ENCODE measurements at regions not wholly inside any gene's neighbourhood (a gene's known extent, or its start where the extent isn't known, plus 50 kb on each side); places are given as distances from the start of the nearest gene placed in this dataset.

DNA sequence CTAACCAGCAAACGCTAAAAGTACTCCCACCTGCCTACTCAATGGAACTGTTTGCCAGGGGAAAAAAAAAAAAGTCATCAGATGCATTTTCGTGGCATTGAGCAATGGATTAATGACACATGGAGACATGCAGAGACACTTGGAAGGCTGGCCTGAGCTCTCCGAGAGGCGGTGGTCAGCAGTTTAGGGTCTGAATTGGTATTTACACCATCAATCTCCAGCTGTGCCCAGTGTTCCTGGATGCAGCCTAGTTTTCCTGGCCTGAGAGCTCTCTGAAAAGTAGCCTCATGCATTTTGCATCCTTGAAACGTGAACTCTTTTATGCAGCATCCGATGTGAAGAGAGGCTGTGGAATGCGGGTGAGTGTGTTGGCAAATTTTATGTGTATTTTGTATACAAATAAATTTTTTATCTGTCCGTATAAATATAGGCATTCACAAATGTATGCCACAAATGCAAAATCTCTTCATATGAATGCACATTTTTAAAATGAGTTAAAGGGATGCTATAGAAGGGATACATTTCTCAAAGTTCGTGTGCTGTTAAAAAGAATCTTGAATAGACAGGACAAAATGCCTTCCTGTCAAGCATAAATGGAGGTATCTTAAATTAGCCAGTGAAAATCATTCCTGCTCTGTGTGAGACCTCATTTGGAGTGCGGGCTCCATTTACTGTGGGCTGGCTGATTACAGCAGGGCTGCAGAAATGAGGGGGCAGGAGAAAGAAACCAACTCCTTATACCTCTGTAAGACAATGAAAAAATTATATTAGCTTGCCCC lies 137.7 kb upstream of the PFKP start:
- H3K27ac Mint-ChIP-seq = no peak overlapping the region

DNA sequence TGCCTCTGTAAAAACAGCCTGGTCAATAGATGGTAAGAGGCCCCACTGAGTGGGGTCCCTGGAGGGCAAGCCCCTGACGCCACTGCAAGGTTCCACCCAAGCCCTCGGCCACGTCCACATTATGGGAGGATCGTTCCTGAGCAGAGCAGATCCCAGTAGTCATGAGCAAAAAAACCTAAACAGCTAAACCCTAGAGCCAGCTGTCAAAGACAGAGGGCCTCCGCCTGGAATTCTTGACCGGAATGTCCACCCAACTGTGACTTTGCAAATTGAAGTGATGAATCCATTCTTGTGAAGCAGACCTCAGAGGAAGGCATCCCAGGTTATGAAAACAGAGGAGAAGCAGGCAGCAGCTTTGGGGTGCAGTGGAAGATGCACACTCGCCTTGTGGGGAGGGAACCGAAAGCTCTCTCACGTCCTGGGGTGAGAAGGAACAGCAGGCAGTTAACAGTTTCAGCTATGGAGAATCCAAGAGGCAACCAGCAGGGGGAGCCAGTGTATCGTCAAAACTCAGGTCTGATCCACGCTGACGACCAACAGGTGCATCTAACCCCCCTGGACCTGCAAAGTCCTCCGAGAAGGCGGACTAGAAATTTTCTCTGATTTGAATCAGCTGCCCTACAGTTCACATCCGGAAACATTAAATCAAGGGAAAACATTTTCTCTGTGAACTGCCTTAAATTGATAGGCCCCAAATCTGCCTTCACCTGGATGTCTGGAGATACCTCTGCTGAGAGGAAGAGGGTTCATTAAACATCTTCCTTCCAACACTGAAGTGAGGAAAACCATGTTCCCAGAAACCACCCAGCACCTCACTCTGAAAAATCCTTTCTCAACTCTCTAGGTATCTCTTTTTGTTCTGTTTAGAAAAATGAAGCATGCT lies 139.1 kb upstream of the PFKP start:
- H3K27ac Mint-ChIP-seq = no peak overlapping the region
- peak; percentile 80 for ATAC-seq (replicated peaks)
- H3K4me1 Mint-ChIP-seq = no peaks in the 10 kb centered on the region
- H3K27me3 Mint-ChIP-seq = peaks cover 28% of the 10 kb centered on the region
- H3K4me3 Mint-ChIP-seq = no peak overlapping the region
- H3K36me3 Mint-ChIP-seq (ENCODE audit: low read depth) = no peaks in the 10 kb centered on the region
- no peaks in the 10 kb centered on the region for H3K9me3 Mint-ChIP-seq

More for the DNA sequence above, 137.7 kb upstream of the PFKP start:
- H3K36me3 Mint-ChIP-seq (ENCODE audit: low read depth) = no peaks in the 10 kb centered on the region
- no peaks in the 10 kb centered on the region for H3K9me3 Mint-ChIP-seq
- no peak for ATAC-seq (replicated peaks)
- H3K27me3 Mint-ChIP-seq = peaks cover 30% of the 10 kb centered on the region
- no peak overlapping the region for H3K4me3 Mint-ChIP-seq
- no peaks in the 10 kb centered on the region for H3K4me1 Mint-ChIP-seq

- no peaks in the 10 kb centered on the region for H3K9me3 Mint-ChIP-seq
- H3K27me3 Mint-ChIP-seq = peaks cover 29% of the 10 kb centered on the region
- H3K4me1 Mint-ChIP-seq = no peaks in the 10 kb centered on the region
- H3K36me3 Mint-ChIP-seq (ENCODE audit: low read depth) = no peaks in the 10 kb centered on the region
- no peak overlapping the region for H3K27ac Mint-ChIP-seq
- no peak for ATAC-seq (replicated peaks)
- no peak overlapping the region for H3K4me3 Mint-ChIP-seq
Measured at GRCh38 chr10:2926918-2927660, 140.3 kb upstream of the PFKP start.

DNA sequence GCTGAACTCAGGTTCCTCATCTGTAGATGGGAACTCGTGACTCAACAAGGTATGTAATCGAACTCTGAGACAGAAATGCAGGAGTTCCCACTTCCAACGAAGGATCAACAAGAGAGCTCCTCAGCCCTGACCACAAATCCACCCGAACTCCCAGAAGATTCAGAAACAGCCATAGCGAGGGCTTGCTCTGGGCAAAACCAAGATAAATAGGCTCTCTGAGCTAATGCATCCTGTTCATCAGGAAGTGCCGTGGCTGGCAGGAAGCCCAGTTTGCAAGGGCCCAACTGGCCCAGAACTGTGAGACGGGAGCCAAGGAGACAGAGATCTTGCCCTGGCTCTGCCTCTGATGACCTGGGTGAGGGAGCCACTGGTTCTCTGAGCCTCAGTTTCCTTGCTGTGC lies 141.7 kb upstream of the PFKP start:
- ATAC-seq (replicated peaks) = no peak
- no peak overlapping the region for H3K4me3 Mint-ChIP-seq
- no peak overlapping the region for H3K27ac Mint-ChIP-seq
- H3K4me1 Mint-ChIP-seq = no peaks in the 10 kb centered on the region
- H3K9me3 Mint-ChIP-seq = no peaks in the 10 kb centered on the region
- no peaks in the 10 kb centered on the region for H3K36me3 Mint-ChIP-seq (ENCODE audit: low read depth)
- peaks cover 36% of the 10 kb centered on the region for H3K27me3 Mint-ChIP-seq

DNA sequence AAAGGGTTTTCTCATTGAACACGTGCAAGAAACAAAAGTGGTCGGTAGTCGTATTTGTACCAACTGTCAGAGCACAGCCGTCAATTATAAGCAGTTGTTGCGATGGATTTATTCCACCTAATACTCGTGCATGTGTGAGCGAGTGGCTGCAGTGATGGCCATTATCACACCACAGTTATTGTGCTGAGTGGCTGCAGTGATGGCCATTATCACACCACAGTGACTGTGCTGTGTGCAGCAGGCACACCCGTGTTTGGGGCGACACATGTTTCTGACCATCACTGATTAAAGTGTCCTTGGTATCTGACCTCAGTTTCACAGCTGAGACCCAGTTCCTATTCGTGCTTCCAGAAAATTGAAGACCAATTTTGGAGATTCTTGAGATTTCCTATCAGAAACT lies 142.9 kb upstream of the PFKP start:
- no peak for ATAC-seq (replicated peaks)
- Mint-ChIP-seq H3K36me3 (ENCODE audit: low read depth) (no peaks in the 10 kb centered on the region), H3K27me3 (peaks cover 36% of the 10 kb centered on the region), H3K27ac (no peak overlapping the region), H3K4me3 (no peak overlapping the region), H3K4me1 (no peaks in the 10 kb centered on the region), H3K9me3 (no peaks in the 10 kb centered on the region)

DNA sequence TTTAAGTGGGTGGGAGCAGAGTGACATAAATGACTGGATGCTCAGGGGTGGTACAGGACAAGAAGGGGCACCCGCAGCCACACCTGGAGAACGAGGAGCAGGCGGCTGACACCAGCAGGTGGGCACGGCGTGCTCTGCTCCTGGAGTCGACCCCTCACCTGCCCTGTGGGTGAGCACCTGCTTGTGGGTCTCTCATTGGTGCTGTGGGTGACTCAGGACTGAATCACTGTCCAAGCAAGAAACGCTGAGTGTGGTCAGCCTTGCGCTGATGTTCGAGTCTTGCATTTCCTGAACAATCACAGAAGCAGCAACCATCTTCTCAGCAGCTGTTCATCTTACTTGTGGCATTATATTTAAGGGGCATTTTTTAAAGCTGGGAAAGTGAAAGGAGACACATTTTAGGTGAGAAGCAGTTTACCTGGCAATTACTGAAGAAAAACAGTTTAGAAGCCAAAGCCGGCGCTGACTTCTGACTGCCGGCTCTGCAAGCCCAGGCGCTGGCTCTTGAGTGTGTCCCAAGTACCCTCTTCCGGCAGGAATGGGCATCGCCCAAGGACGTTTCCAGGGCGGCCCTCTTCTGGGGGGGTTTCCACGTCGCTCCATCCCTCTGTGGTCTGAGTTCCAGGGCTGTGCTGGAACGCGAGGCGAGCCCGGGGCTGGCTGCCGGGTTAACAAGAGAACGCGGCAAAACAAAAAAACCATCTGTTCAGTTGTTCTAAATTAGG lies 145.2 kb upstream of the PFKP start:
- Mint-ChIP-seq H3K27me3 (peaks cover 34% of the 10 kb centered on the region), H3K4me1 (no peaks in the 10 kb centered on the region), H3K4me3 (no peak overlapping the region), H3K36me3 (ENCODE audit: low read depth) (no peaks in the 10 kb centered on the region), H3K27ac (no peak overlapping the region), H3K9me3 (no peaks in the 10 kb centered on the region)
- ATAC-seq (replicated peaks) = no peak

- H3K27ac Mint-ChIP-seq = no peak overlapping the region
- no peaks in the 10 kb centered on the region for H3K4me1 Mint-ChIP-seq
- H3K4me3 Mint-ChIP-seq = no peak overlapping the region
- H3K9me3 Mint-ChIP-seq = no peaks in the 10 kb centered on the region
- no peak for ATAC-seq (replicated peaks)
- peaks cover 31% of the 10 kb centered on the region for H3K27me3 Mint-ChIP-seq
- no peaks in the 10 kb centered on the region for H3K36me3 Mint-ChIP-seq (ENCODE audit: low read depth)
Measured at GRCh38 chr10:2920637-2921036, 146.7 kb upstream of the PFKP start.

DNA sequence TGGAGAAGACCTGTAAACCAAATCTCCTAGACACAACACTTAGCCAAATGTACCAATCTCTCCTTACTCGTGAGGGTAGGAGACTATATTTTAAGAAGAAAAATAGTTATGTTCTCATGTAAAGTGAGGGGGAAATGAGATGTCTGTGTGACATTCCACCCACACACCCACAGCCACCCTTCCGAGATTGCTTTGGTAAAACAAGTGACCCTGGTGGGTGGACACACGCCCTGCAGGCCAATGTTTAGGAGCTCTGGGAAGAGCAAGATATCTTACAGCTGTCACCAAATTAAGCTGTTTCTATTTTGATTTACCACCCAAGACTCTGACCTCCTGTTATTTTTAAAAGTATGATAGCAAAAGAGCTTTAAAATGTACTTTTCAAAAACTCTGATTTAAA lies 147.2 kb upstream of the PFKP start:
- Mint-ChIP-seq H3K4me1 (no peaks in the 10 kb centered on the region), H3K36me3 (ENCODE audit: low read depth) (no peaks in the 10 kb centered on the region), H3K9me3 (no peaks in the 10 kb centered on the region), H3K4me3 (no peak overlapping the region), H3K27me3 (peaks cover 32% of the 10 kb centered on the region), H3K27ac (no peak overlapping the region)
- no peak for ATAC-seq (replicated peaks)

GRCh38 chr10:2919016-2919415 lies 148.3 kb upstream of the PFKP start:
- H3K4me1 Mint-ChIP-seq = no peaks in the 10 kb centered on the region
- no peak for ATAC-seq (replicated peaks)
- peaks cover 34% of the 10 kb centered on the region for H3K27me3 Mint-ChIP-seq
- H3K4me3 Mint-ChIP-seq = no peak overlapping the region
- no peak overlapping the region for H3K27ac Mint-ChIP-seq
- no peaks in the 10 kb centered on the region for H3K36me3 Mint-ChIP-seq (ENCODE audit: low read depth)
- no peaks in the 10 kb centered on the region for H3K9me3 Mint-ChIP-seq

DNA sequence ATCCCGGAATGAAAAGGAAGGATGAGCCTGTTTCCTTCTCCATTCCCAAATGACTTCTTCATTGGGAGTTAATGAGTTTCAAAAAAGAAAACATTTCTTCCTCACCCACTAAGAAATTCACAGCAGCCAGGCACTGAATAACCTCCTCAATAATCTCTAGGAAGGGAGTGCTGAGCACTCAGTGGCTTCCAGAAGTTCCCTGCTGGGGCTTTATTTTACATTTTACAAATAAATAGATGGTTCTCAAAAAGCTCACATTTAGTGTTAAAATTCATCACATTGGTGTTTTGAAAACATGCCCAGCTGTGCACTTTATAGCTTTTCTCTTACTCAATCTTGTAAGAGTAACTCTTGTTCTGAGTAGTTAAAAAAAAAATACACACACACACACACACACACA lies 148.9 kb upstream of the PFKP start:
- Mint-ChIP-seq H3K27ac (no peak overlapping the region), H3K4me1 (no peaks in the 10 kb centered on the region), H3K9me3 (no peaks in the 10 kb centered on the region), H3K27me3 (peaks cover 34% of the 10 kb centered on the region), H3K36me3 (ENCODE audit: low read depth) (no peaks in the 10 kb centered on the region), H3K4me3 (no peak overlapping the region)
- ATAC-seq (replicated peaks) = no peak

GRCh38 chr10:2917926-2918325 lies 149.4 kb upstream of the PFKP start:
- no peak overlapping the region for H3K4me3 Mint-ChIP-seq
- ATAC-seq (replicated peaks) = no peak
- no peak overlapping the region for H3K27ac Mint-ChIP-seq
- no peaks in the 10 kb centered on the region for H3K9me3 Mint-ChIP-seq
- H3K36me3 Mint-ChIP-seq (ENCODE audit: low read depth) = no peaks in the 10 kb centered on the region
- peaks cover 29% of the 10 kb centered on the region for H3K27me3 Mint-ChIP-seq
- no peaks in the 10 kb centered on the region for H3K4me1 Mint-ChIP-seq

GRCh38 chr10:2915412-2915811 lies 151.9 kb upstream of the PFKP start:
- no peak overlapping the region for H3K4me3 Mint-ChIP-seq

GRCh38 chr10:2914741-2915140 lies 152.6 kb upstream of the PFKP start:
- H3K4me1 Mint-ChIP-seq = no peaks in the 10 kb centered on the region
- H3K9me3 Mint-ChIP-seq = no peaks in the 10 kb centered on the region
- H3K4me3 Mint-ChIP-seq = no peak overlapping the region
- no peaks in the 10 kb centered on the region for H3K36me3 Mint-ChIP-seq (ENCODE audit: low read depth)
- peaks cover 26% of the 10 kb centered on the region for H3K27me3 Mint-ChIP-seq
- no peak for ATAC-seq (replicated peaks)
- no peak overlapping the region for H3K27ac Mint-ChIP-seq

More at GRCh38 chr10:2915412-2915811, 151.9 kb upstream of the PFKP start:
- Mint-ChIP-seq H3K27me3 (peaks cover 26% of the 10 kb centered on the region), H3K4me1 (no peaks in the 10 kb centered on the region), H3K9me3 (no peaks in the 10 kb centered on the region), H3K27ac (no peak overlapping the region), H3K36me3 (ENCODE audit: low read depth) (no peaks in the 10 kb centered on the region)
- ATAC-seq (replicated peaks) = no peak

DNA sequence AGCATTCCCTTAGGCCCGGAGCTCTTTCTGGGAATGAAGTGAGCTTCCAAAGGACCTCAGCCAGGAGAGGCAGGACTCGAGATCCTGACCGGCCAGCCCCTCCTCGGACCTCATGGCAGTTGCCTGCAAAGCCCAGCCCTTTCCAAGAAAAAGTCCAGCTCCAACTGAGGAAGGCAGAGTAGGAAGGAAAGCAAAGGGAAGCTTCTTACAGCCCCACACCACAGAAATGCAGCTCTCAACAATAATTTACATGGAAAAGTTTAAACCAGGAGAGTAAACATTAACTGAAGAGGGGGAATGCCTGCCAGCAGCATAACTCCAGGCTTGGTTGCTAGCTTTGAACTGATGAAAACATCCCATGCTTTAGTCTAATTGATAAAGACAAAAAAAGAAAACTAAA lies 153.9 kb upstream of the PFKP start:
- no peak overlapping the region for H3K27ac Mint-ChIP-seq
- ATAC-seq (replicated peaks) = no peak
- H3K36me3 Mint-ChIP-seq (ENCODE audit: low read depth) = no peaks in the 10 kb centered on the region
- no peaks in the 10 kb centered on the region for H3K9me3 Mint-ChIP-seq
- peaks cover 23% of the 10 kb centered on the region for H3K27me3 Mint-ChIP-seq
- no peaks in the 10 kb centered on the region for H3K4me1 Mint-ChIP-seq
- no peak overlapping the region for H3K4me3 Mint-ChIP-seq
